GM21825 (cell line): ENCODE measurements at regions not wholly inside any gene's neighbourhood (a gene's known extent, or its start where the extent isn't known, plus 50 kb on each side); places are given as distances from the start of the nearest gene placed in this dataset.

Experiments used
- ATAC-seq: cut with Tn5 transposase; IDR thresholded peaks from one replicate; pipeline ENCODE4 v1.9.1; 2021; ENCODE audit warnings: mild to moderate bottlenecking, moderate library complexity; ENCODE audit not compliant: unreplicated experiment

GRCh38 chr6:151753581-151753980, 53.9 kb upstream of the ESR1 start:
- no peak for ATAC-seq

- ATAC-seq = peak; percentile 98
Observed at GRCh38 chr6:151757506-151757955, 50.0 kb upstream of the ESR1 start.
